Inferior parietal cortex (tissue), 1 donor: ENCODE measurements at regions not wholly inside any gene's neighbourhood (a gene's known extent, or its start where the extent isn't known, plus 50 kb on each side); places are given as distances from the start of the nearest gene placed in this dataset.
A peak's percentile ranks its signal among the peaks of the same experiment; 100 is the strongest.
"Not testable (repeated sequence)": the region's sequence is repeated elsewhere in the genome, so short reads cannot be mapped to it uniquely, and the experiment has no call there.

Experiments used
- DNase-seq: peaks from one replicate; pipeline ENCODE4 v3.0.0-alpha.2; 2016; ENCODE audit errors: extremely low spot score

DNA sequence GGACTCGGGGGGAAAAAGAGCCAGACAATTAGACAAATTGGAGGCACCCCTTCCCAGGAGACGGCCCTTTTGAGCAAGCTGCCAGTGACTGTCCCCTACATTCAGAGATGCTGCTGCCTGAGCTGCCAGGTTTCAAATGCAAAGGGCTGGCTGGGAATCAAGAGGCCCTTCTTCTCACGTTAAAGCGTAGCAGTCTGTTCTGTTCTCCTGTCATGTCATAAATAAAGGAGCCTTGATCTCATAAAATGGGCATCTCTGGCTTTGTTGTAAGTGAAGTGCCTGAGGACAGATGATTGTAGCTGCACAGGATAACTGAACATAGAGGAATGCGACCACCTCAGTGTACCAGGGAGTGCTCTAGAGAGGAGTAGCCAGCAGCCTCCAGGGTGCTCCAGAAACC, 917.9 kb downstream of the GRID1 start:
- DNase-seq, result no peak

DNA sequence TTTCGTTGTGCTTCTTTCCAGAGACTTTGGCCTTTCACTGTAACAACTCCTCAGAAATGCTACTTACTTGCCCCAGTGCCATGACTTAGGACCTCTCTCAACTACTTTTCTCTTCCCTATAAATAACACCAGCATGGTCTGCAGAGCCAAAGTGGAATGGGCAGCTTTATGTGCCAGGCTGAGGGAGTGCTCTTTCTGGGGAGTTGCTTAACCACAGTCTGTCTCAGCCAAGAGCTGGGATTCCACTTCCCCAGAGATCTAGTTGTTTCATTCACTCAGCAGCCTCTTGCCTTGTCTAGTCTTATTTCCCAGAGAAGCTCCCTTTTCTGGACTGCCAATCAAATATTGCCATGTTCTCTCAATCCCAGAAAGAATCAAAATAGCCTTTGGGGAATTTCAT, 912.2 kb downstream of the GRID1 start:
- DNase-seq, result no peak

- no peak for DNase-seq
Measured at GRCh38 chr10:85457191-85457590, 909.4 kb downstream of the GRID1 start.

- DNase-seq, result no peak
Measured at GRCh38 chr10:85458324-85458723, 908.3 kb downstream of the GRID1 start.

DNA sequence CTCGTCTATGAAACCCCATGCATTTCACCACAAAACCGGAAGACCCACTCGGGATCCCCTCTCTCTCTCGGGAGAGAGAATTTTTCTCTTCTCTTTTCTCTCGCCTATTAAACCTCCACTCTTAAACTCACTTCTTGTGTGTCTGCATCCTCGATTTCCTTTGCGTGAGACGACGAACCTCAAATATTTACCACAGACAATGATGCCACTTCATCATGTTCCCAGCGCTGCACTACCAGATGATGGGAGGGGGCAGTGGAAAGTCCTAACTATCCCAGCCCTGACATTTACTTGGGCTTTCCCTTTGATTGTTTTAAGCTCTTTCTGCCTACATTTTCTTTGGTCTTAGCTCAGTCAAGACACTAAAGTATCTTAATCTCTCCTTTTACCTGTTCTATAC, 906.7 kb downstream of the GRID1 start:
- no peak for DNase-seq

GRCh38 chr10:85464336-85464735, 902.3 kb downstream of the GRID1 start:
- DNase-seq, result no peak

DNA sequence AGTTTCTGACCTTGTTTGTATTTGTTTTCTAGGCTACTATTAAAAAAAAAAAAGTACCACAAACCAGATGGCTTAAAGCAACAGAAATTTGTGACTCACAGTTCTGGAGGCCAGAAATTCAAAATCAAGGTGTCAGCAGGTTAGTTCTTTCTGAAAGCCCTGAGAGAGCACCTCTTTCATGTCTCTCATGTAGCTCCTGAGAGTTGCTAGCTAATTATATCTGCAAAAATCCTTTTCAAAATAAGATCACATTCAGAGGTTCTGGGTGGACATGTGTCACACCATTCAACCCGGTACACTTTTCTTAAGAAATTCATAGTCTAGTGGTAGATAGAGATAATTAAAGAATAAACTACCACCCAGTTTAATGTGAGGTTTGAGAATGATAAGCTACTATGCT, 888.6 kb downstream of the GRID1 start:
- DNase-seq, result no peak

GRCh38 chr10:85490431-85490830, 876.2 kb downstream of the GRID1 start:
- peak; percentile 72 for DNase-seq

GRCh38 chr10:85491652-85492051, 874.9 kb downstream of the GRID1 start:
- no peak for DNase-seq

GRCh38 chr10:85492684-85493083, 873.9 kb downstream of the GRID1 start:
- DNase-seq, result peak; percentile 17

- no peak for DNase-seq
Measured at GRCh38 chr10:85493703-85494102, 872.9 kb downstream of the GRID1 start.

- not testable (repeated sequence) for DNase-seq
Measured at GRCh38 chr10:85504641-85505040, 862.0 kb downstream of the GRID1 start.

DNA sequence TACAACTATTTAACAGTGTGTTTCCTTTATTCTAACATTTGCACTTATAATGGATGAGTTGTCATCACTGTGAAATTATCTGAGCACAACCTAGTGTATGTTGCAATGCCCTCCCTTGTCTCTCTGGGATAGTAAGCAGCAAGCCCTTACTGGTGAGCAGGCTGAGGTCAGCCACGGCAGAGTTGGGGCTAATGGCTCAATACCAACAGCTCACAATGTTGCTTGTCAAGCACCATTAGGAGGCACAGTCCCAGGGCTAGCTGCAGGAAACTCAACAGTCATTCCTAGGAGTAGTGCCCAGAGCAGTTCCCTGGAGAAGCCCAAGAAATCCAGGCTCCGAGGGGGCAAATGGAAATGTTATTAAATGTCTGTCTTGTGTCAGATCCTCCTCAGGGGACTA, 858.4 kb downstream of the GRID1 start:
- DNase-seq, result no peak

DNA sequence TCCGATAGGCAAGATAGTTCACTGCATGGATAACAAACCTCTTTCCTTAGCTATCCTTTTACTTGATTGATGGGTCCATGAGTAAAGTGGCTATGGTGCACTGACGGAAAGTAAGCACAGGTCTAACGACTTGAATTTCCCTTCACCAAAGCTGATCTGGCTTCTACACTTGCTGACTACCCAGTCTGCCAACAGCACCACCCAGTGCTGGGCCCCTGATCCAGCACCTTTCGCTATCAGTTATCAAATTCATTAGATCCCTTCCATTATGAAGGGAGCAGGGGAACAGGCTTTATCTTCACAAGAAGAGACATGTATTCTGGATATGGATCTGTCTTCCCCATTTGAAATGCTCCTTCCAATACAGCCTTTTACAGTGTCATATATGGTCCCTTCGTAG, 855.9 kb downstream of the GRID1 start:
- DNase-seq, result no peak

DNA sequence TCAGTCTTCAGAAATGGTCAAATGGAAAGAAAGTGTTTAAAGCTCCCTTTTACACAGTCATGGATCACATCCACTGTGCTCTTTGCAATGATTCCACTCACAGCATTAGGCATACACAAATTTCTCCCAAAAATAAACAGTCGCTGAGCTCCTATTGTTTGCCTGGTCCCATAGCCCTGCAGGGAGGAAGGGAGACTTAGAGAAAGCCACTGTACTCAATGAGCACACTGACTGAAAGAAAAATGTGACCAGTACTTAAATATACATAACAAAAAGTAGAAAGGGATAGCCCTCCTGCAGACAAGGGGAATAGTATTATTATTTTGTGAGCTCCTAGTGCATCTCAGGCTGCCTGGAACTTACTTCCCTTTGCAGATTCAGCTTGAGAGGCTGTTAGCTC, 853.2 kb downstream of the GRID1 start:
- no peak for DNase-seq

DNA sequence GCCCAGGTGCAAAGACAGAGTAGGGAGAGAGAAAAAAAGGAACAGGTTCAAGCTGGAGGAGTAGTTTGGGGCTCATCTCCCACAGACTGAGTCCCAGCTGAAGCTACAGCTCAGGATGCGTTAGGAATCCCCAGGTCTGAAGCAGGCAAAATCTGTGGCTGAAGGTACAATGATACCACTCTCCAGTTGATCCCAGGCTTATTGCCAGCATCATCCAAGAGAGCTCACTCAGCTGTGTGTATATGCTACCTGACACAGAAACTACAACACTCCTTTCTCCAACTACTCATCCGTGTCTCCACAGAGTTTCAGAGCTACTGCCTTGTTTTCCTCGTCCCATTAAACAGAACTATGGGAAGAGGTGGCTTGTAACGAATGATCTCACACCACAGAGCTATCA, 851.3 kb downstream of the GRID1 start:
- no peak for DNase-seq

- no peak for DNase-seq
Measured at GRCh38 chr10:85524001-85524666, 842.5 kb downstream of the GRID1 start.

DNA sequence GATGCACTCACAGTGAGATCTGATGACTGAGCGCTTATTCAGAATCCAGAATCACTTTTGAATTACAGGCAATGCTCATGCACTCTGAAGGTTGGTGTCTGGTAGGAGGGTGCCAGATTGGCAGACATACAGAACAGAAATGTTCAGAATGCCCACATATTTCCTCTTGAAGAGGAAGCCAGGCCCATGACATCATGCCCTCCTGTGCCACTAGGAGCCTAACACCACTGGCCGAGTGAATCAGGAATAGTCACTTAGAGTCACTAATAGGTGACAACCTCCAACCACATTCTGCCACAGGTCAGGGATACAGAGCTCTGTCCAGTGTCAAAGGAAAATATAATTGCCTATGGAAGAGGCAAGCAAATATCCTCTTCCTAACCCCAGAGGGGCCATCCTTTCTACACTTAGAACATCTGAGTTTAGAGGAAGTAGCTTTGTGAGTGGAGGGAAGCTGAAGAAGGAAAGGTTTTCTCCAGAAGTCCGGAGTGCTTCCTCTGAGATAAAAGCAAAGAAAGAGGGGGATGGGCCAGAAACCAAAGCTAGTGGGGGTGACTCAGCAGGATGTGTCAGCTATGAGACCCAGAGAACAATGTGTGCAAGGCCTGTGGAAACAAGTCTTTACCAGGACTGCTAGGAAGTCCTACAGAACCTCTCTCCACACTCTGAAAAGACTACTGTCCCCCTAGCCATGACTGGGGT, 838.8 kb downstream of the GRID1 start:
- DNase-seq, result no peak

DNA sequence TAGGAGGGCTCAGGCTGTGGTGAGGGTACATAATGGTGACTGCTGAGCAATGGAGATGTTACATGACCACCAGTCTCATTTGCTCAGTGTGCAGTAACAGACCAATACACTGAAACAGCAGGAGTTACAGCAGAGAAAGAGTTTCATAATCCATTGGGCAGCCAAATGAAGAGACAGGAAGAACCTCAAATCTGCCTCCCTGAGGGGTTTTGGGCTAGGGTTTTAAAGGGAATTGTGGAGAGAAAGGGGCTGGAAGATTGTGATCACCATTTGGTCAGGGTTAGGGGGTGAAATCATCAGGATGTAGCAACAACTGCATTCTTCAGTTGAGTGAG, 838.3 kb downstream of the GRID1 start:
- no peak for DNase-seq

DNA sequence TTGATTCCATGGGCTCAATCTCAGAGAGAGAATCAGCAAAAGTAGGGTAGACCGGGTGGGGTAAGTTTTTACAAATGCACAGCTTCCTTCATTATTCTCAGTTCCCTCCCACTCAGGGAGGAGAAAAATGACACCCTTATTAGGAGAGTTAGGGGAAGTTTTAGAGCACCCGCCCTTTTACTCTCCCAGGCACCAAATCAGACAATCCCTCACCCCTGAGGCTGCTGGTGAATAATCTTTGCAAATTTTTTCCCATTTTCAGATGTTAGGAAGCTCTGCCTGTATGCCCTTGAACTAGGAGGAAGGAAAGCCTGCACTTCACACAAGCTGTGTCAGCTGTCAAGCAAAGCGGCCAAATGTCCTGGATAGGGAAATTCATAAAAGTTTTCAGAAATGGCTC, 834.9 kb downstream of the GRID1 start:
- no peak for DNase-seq

- no peak for DNase-seq
Measured at GRCh38 chr10:85532773-85533172, 833.8 kb downstream of the GRID1 start.

DNA sequence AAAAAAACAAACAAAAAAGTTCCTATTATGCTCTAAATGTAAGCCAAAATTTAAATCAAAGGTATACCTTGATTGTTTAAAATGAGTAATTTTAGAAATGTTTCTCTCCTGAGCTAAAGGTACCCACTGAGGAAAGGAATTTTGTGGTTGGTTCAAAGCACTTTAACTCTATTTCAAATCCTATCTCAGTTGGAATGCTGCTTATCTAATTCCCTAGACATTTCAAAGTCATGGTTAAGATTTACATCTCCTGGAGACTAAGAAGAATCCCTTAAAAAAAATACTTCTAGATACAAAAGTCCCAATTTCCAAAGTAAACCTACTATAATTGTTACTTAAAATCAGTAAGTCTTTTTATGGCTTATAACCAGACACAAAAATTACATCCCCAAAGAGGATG, 830.7 kb downstream of the GRID1 start:
- DNase-seq, result no peak

- no peak for DNase-seq
Measured at GRCh38 chr10:85537561-85537960, 829.0 kb downstream of the GRID1 start.

DNA sequence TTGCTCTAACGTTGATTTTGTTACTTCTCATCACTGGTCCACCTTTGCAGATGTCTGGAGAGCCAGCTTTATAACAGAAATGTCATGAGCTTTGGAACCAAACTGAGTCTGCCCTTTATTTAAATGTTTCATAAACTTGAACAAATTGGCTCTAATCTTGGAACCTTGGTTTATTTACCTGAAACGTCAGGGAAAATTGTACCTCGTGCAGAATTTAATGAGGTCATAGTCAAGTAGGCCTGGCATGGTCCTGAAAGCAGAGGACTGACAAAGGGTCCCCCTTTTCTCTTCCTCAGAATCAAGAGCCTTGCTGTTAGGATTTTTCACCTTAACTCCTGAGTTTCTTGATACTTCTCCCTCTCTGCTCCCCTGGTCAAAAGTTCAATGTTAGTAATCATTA, 828.0 kb downstream of the GRID1 start:
- no peak for DNase-seq
